Activated CD4-positive, alpha-beta T cell treated with anti-CD3 and anti-CD28 coated beads, Interleukin-2, amount 50 U/mL, for 1 hour (primary cell): ENCODE measurements at regions not wholly inside any gene's neighbourhood (a gene's known extent, or its start where the extent isn't known, plus 50 kb on each side); places are given as distances from the start of the nearest gene placed in this dataset.

ENCODE experiments used
- DNase-seq: peaks from one replicate; pipeline ENCODE4 v3.0.0-alpha.2; 2020

DNA sequence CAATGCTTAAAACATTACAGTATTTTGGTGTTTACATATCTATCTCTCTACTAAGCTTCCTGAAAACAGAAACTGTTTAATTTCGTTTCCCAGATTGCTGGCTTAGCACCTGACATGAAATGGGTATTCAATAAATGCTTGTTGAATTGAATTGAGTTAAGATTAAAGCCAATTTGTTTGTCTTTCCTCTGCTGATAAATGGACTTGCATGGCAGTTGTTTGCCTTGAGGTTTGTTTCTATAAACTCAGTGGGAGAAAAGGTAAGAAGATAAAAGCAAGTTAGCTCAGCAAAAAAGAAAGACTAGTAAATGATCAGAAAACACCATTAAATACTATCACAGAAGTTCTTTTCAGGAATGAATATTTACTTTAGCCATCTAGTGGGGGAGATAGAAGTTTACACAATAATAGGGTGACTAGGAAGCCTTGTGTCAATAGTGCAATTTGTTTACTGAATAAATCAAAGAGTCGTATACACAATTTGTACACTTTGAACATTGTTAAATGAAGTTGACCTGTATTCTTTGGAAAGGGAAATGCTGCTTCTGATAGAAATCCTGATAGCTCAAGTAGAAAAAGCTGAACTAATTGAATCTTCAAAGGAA lies 754.5 kb upstream of the FAM98A start:
- DNase-seq: no peak

DNA sequence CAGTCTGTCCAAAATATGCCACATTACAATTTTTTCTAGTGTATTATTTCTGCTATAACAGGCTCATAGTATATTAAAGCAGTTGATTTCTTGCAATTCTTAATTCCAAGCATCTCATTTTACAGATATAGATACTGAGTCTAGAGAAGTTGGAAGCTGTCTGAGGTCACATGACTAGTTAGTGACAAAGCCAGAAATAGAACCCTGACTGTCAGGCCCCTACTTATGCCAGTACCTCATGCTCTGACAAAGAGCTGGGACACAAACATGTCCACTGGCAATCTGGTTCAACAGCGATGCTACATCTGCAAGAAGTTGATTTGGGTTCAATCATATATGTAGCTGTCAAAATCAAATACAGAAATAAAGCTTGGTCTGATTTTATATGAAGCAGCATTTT lies 750.4 kb upstream of the FAM98A start:
- no peak for DNase-seq

DNA sequence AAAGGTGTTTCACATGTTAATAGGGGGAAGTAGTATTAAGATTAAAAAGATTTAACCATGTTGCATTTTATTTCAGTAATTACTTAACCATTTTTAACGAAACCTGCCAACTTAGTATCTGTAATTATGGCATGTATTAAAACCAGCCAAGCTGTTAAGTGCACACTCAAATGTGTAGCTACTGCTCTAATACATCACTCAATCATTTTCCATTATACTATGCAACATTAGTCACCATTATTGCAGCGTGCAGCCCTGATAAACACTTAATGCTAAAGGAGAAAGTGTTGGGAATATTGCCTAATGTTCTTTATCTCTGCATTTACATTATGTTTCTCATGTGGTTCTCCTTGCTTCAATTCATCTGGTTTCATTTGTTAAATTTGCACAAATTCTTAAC lies 745.9 kb upstream of the FAM98A start:
- DNase-seq: no peak

DNA sequence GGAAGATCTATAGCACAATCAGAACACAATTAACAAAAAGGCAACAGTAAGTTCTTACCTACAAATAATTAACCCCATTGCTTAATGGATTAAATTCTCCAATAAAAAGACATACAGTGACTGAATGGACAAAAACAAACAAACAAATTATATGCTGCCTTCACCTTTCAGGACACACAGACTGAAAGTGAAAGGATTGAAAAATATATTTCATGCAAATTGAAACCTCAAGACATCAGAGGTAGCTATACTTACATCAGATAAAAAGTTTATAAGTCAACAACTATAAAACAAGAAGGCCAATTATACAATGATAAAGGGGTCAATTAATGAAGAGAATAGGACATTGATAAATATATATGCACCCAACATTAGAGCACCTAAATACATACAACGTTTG lies 741.2 kb upstream of the FAM98A start:
- DNase-seq: no peak

DNA sequence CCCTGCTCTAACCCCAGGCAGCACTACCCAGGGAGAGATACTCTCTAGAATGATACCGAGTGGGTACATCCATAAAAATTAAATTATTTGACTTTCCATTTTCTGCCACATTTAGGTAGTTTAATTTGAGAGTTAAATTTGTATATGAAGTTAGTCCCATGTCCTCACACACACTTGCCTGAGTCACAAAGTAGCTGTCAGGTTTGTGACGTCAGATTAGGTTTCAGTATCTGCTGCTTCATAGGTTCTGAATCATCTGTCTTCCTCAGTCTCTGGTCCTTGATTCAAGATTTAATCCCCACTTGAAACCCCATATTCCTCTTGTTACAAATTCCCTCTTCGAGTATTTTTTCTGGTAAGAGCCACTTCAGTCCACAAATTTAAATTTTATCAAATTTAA lies 738.6 kb upstream of the FAM98A start:
- no peak for DNase-seq

DNA sequence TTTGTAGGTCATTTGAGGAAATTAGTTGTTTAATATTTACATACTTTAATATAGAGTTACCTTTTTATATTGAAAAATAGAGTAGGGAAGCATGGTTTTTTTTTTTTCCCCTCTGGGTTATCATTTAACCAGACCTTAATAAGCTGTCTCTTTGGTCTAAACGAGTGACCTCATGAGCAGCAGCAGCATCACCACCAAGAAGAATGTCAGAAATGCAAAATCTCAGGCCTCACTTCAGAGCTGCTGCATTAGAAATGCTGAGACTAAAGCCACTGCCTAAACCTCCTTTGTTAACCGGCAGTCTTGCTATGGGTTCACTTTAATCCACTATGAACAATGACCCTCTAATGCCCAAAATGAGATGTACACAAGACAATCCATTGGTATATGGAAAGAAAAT lies 733.7 kb upstream of the FAM98A start:
- no peak for DNase-seq

DNA sequence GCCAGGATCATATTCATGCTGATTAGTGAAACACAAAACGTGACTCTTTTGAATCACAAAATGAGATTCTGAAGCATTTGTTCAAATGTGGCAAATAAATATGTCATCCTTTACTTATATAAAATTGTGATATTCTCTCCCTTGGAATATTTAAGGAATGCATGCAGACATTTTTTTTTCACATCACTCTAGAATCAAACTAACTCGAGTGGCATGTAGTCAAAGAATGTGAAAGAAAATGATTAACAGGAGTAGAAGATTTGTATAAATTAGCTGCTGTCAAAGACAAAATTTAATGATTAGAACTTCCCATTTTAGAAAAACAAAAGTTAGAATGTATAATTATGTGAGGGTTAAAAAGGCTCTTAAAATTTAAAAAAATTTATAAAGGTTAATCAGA lies 721.0 kb upstream of the FAM98A start:
- no peak for DNase-seq

DNA sequence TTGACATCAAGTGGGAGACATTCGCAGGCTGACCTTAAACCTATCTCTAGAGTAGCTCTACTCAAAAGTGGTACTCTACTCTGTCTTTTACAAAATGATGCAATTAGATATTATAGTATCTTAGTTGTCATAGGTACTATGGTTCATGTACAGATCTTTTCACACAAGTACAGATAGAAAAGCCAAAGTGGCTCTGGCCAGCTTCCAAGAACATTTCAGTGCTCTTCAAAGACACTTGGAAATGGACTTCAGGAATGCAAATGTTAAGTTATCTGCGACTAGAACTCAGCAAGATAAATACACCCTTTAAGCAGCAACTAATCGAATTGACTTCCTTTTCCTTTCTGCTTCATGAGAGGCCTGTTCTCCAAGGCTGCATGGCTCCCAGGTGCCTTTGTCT lies 718.7 kb upstream of the FAM98A start:
- DNase-seq: no peak

DNA sequence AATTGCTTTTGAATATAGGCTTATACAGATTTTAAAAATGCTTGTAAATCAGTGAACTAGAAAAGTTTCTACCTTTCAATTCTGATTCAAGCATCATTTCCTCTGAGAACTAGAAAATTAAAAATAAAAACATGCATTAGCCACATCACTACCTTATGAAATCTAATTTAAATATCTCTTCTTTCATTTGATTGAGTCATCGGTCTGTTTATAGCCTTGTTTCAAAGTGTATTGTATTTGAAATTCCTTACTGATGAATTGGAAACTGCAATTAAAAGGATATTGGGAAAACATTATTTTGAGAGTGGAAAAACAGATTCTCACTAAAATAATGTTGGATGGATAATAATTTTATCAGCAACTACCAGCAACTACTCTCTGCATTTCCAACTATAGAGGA lies 717.7 kb upstream of the FAM98A start:
- no peak for DNase-seq

DNA sequence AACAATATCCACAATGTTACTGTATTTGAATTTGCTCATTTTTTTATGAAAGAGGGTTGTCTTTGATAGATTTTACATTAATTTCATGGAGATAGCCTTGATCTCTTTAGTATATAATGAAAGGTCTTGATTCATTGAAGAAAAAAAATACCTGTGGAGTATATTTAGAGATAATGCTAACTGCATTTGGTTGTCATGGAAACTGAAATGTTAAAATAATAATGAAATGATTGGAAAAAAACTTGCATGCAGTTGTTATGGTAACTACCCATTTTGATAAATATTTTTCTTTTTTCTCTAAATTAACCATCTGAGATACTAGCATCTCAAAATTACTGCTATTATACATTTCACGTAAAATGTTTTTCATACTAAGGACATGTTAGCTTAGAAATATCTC lies 712.7 kb upstream of the FAM98A start:
- no peak for DNase-seq

DNA sequence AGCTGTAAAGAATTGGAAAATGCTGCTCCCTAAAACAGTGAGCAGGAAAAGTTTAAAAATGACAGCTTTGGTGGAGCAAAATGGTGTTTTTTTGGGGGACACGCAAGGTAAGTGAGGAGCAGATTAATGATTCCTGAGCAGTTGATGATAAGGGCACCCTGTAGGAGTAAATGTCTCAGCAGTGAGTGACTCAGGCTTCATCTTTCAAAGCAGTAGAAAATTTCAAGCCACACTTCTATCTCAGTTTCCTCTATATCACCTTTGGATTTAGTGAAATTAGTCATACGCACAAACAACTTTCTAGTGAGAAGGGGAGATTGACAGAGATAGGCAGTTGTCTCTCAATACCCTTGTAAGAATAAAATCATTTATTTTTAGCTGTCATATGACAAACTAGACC lies 709.0 kb upstream of the FAM98A start:
- no peak for DNase-seq

DNA sequence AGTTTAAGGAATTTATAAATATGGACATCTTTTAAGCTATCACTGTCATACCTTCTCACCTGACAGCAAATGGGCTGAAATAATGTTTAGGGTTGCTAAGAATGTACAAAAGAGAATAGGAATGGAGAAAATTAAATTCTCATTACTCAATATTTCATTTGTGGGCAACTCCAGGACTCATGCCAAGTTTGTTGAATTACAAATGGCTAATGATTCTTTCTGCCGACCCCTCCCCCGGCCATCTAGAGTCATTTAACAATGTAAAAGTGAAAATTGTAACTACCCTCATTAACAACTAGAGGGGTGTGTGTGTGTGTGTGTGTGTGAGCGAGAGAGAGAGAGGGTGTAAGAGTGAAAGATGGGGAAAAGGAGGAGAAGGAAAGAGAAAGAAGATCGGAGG lies 708.5 kb upstream of the FAM98A start:
- no peak for DNase-seq

DNA sequence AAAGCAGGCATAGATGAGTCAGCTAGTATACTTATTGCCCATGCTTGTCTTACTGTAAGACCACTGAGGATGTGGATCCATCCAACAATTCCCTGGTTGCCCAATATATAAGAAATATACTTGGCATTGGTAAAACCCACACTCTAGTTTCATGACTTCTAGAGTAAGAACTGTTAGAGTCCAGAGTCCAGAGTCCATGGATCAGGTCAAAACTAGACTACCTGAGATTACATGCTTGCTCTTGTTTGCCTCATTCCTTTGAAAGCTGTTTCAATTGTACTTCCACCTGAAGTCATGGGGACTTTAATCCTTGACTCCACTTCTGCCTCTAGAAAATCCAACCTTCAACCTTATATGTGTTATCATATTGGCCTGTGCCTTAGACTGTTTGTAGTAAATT lies 707.6 kb upstream of the FAM98A start:
- no peak for DNase-seq

DNA sequence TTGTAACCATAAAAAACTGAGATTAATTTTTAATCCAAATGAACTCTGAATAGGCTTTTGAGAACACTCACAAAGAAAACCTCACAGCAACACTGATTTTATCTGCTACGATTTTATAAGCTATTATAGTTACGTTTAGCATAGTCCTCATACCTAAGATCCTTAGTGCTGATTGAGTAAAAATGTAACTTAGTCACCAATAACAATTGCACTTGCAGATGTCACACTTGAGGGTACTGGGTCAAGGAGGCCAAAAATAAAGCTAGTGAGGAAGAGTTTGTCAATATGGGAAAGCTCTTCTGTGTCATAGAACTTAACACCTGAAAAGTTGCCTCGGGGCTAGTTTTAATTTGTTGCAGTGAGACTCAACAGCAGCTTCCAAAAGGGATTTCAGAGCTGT lies 706.5 kb upstream of the FAM98A start:
- no peak for DNase-seq

DNA sequence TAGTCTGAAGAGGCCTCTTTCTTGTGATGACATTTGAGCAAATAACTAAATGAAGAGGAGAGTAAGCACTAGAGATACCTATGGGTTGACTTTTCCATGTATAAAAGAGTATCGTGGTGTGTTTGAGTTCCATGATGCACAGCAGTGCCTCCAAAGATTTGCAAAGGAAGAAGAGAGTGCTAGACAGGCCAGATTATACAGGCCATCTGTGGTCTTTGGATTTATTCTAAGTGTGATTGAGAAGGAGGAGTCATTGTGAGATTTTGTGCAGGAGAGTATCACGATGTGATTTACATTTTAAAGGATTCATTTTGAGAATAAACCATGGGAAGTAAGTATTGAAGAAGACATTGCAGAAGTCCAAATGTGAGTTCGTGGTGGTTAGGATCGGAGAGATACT lies 695.9 kb upstream of the FAM98A start:
- DNase-seq: no peak

DNA sequence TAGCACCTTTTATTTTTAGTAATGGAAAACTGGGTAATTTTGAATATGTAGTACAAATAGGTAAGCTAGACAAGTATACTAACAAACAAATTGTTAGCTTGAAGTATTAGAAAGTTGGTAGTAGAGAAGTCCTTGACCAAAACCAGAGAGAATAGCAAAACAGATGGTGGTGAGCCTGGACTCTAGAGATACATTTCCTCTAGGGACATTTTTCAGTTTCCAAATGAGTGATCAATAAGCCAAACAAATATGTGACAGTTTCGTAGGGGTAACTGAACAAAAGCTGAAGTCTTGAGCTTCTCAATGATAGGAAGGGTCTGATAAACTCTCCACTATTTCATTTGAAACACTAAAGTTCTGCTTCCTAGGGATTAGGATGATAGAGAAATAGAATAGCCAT lies 692.0 kb upstream of the FAM98A start:
- DNase-seq: no peak

DNA sequence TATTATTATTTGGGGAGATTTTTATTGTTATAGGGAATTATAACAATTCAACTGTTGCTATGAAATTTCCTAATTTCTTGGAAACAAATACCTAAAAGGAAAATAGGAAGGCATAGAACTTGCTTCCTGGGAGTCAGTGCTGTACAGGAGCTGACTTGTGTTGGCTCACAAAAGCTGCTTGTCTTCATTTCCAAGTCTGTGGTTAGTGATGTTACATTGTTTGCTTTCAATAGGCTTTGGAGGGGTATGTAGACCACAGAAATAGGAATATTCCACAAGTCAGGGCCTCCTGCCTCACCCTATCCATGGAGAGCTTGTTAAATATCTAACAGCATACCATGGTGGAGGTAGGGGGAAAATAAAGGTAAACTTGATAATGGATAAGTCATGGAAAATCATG lies 688.9 kb upstream of the FAM98A start:
- no peak for DNase-seq

DNA sequence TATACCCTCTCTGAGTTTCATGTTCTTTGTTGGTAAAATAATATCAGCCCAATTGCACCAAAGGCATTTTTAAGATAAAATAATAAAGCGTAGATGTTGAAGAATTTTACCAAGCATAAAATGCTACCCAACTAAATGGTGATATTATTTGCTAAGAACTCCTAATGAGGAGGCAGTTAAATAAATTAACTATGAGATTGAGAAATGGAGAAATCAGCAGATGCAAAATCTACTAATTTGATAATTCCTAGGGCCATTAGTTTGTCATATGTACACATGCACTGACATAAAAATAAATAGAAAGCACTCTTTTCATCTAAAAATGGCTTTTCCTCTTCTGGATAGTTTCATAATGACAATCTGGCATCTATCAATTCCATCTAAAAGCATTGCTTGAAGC lies 681.5 kb upstream of the FAM98A start:
- DNase-seq: no peak

DNA sequence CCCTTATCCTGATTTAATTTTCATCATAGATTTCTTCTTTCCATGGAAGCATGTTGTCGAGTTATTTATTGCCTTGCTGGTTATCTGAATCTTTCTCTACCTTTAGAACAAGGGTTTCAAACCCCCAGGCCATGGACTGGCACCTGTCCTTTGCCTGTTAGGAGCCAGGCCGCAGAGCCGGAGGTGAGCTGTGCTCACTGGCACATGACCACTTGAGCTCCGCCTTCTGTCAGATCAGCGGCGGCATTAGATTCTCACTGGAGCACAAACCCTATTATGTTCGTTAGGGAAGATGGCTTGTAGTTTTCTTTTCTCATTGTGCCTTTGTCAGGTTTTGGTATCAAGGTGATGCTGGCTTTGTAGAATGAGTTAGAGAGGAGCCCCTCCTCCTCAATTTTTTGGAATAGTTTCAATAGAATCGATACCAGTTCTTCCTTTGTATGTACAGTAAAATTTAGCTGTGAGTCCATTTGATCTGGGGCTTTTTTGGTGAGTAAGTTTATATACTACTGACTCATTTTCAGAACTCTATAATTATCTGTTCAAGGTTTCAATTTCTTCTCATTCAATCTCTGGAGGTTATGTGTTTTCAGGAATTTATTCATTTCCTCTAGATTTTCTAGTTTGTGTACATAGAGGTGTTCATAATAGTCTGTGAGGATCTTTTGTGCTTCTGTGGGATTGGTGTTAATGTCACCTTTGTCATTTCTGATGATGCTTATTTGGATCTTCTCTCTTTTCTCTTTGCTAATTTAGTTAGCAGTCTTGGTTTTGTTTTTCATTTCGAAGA lies 668.0 kb upstream of the FAM98A start:
- DNase-seq: no peak

DNA sequence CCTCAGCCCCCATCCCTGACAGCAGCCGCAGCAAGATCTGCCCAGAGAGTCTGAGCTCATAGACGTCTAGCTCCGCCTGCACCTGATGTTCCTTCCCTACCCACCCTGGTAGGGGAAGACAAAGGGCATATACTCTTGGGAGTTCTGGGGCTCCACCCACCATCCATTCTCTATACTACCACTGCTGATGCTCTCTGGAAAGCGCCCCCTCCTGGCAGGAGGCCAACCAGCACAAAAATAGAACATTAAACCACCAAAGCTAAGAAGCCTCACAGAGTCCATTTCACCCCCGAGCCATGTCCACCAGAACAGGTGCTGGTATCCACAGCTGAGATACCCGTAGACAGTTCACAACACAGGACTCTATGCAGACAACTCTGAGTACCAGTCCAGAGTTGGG lies 662.6 kb upstream of the FAM98A start:
- no peak for DNase-seq

DNA sequence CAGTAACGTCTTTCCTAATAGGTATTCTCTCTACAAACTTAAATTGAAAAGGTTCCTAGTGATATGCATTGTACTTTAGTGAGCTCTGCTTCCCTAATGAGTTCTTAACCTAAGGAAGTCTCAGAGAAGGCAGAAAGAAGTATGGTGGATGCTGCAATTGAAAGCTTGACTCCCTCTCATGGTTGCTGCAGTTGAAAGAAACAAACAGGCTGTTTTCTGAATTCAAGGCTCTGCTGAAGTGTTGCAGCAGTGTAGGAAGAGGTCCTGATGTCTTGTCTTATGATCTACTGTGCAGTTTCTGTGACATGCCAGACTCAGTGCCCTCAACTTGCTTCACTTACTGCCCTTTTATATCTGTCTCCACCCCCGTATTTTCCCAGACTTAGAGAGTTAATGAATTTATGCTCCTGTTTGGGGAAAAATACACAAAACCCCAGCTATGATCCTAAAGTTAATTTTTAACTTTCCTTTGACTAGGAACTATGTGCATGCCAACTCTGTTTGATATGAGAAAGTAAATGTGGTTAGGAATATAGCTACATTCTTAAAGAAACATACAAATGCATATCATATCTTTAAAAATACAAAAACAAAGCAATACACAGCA lies 655.3 kb upstream of the FAM98A start:
- DNase-seq: no peak

DNA sequence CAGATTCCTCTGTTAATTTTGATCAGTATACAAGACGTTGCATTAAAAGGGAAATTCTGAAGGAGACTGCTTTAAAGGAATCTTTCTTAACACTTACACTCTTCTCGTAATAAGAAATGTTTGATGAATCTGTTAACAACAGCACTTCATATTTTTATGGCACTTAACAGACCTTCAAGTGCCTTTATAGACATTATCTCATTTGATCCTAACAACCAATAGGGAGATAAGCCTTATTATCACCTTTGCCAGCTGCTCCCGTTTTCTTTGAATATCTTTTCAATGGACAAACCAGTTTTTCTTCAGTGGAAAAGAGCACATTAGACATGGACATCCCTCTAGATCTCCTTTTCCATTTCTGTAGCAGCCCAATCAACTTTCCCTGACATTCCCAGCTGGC lies 653.0 kb upstream of the FAM98A start:
- no peak for DNase-seq

DNA sequence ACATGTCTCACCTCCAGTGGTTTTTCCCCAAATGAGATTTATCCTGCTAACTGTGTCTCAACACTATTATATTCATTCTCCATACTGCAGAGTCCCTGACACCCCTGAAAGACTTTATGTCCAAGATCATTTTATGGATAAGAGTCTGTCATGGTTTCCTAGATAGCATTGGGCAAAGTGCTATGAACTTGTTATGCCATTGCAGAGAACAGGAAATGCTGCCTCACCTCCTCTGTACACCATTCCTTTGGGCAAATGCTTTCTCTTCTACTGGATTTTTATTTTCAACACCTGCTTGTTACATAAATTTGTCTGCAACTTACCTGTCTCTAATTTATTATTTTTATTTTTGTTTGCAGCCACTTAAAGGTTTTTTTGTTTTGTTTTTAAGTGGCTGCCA lies 652.5 kb upstream of the FAM98A start:
- DNase-seq: no peak

DNA sequence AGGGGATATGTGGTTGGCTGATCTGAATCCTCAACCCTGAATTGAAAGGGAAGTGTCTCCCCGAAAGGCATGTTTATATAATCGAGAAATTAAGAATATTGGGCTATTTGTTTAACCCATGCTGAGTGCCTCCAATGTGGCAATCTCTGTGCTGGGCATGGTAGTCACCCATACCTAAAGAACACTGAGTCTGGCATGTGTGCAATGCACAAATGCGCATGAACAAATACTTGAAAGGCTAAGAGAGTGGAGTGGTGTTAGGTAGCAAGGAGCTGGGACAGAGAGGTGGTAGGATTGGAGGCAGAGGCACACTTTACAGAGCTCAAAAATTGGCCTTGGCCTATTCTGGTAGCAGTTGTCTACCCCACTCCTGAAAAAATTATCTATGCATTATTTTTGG lies 645.1 kb upstream of the FAM98A start:
- no peak for DNase-seq

DNA sequence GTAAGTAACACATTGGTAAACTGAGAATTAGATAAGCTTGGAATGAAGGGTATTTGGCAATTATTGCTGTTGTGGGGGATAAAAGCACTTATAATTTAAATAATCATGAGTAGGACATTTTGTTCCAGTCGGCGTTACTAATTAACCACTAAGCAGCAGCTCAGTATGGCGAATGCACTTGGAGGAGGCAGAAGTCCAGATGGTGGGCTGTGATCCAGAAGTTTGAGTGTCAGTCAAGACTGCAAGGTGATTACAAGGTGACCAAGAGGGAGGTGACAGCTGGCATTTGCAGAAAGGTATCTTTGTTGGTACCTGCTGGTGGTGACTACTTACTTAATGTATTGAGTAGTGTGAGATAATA lies 643.6 kb upstream of the FAM98A start:
- DNase-seq: no peak
